Loucy (cell line): ENCODE measurements at regions not wholly inside any gene's neighbourhood (a gene's known extent, or its start where the extent isn't known, plus 50 kb on each side); places are given as distances from the start of the nearest gene placed in this dataset.
A peak's percentile ranks its signal among the peaks of the same experiment; 100 is the strongest.

Experiments
- CTCF ChIP-seq: fragments of 200-600 bp; sonication (generic); conservative IDR thresholded peaks from 2 replicates; pipeline ENCODE4 v1.5.1; 2014; ENCODE audit warnings: mild to moderate bottlenecking, antibody characterized with exemption, low read length
- EZH2phosphoT487 ChIP-seq: fragments of 200-600 bp; IDR thresholded peaks from 2 replicates; pipeline ENCODE4 v1.6.1; 2018; ENCODE audit warnings: antibody characterized with exemption, mild to moderate bottlenecking, moderate library complexity, borderline replicate concordance

GRCh38 chr2:129764376-129765325 is 214.8 kb upstream of the RAB6C start:
- peak; percentile 29; the same call in 1 of the 2 replicates for TF ChIP-seq CTCF
- TF ChIP-seq EZH2phosphoT487 = no peak
